HG03469 (cell line): ENCODE measurements at regions not wholly inside any gene's neighbourhood (a gene's known extent, or its start where the extent isn't known, plus 50 kb on each side); places are given as distances from the start of the nearest gene placed in this dataset.

Source experiments
- ATAC-seq: cut with Tn5 transposase; IDR thresholded peaks from one replicate; pipeline ENCODE4 v1.9.1; 2021; ENCODE audit warnings: mild to moderate bottlenecking, moderate library complexity, moderate number of reproducible peaks; ENCODE audit not compliant: unreplicated experiment

- ATAC-seq = no peak
These were observed 89.1 kb upstream of the NANOS1 start for GRCh38 chr10:118940386-118940785.

- no peak for ATAC-seq
These were observed 86.3 kb upstream of the NANOS1 start for GRCh38 chr10:118943253-118943652.

GRCh38 chr10:118944959-118945633 lies 84.4 kb upstream of the NANOS1 start:
- no peak for ATAC-seq

- ATAC-seq = no peak
These were observed 80.7 kb upstream of the NANOS1 start for GRCh38 chr10:118948786-118949185.

- no peak for ATAC-seq
These were observed 79.3 kb upstream of the NANOS1 start for GRCh38 chr10:118950190-118950680.

- ATAC-seq = no peak
These were observed 78.4 kb upstream of the NANOS1 start for GRCh38 chr10:118950997-118951637.

- ATAC-seq = no peak
These were observed 76.8 kb upstream of the NANOS1 start for GRCh38 chr10:118952493-118953295.

GRCh38 chr10:118953598-118954393 lies 75.7 kb upstream of the NANOS1 start:
- no peak for ATAC-seq

- no peak for ATAC-seq
These were observed 74.0 kb upstream of the NANOS1 start for GRCh38 chr10:118955531-118955930.

- ATAC-seq = no peak
These were observed 73.3 kb upstream of the NANOS1 start for GRCh38 chr10:118955951-118956801.

GRCh38 chr10:118956802-118957442 lies 72.6 kb upstream of the NANOS1 start:
- ATAC-seq = no peak

- no peak for ATAC-seq
These were observed 72.1 kb upstream of the NANOS1 start for GRCh38 chr10:118957443-118957825.

- ATAC-seq = no peak
These were observed 71.5 kb upstream of the NANOS1 start for GRCh38 chr10:118957966-118958365.

- no peak for ATAC-seq
These were observed 71.0 kb upstream of the NANOS1 start for GRCh38 chr10:118958559-118958958.

- ATAC-seq = no peak
These were observed 70.3 kb upstream of the NANOS1 start for GRCh38 chr10:118958984-118959925.

- ATAC-seq = no peak
These were observed 69.1 kb upstream of the NANOS1 start for GRCh38 chr10:118960157-118961090.

GRCh38 chr10:118961436-118961835 lies 68.1 kb upstream of the NANOS1 start:
- no peak for ATAC-seq
